ENCODE measurements at regions not wholly inside any gene's neighbourhood (a gene's known extent, or its start where the extent isn't known, plus 50 kb on each side); places are given as distances from the start of the nearest gene placed in this dataset.

- no TSS peak for BruUV-seq (replicated peaks)
- no peaks in the 10 kb centered on the region for H3K4me1 Mint-ChIP-seq (ENCODE audit: low read depth, unreplicated experiment)
- H3K4me3 ChIP-seq (ENCODE audit: low read depth, low read length): no peak overlapping the region
- POLR2A ChIA-PET: no interaction called here
- TF ChIP-seq, protein P1, sequence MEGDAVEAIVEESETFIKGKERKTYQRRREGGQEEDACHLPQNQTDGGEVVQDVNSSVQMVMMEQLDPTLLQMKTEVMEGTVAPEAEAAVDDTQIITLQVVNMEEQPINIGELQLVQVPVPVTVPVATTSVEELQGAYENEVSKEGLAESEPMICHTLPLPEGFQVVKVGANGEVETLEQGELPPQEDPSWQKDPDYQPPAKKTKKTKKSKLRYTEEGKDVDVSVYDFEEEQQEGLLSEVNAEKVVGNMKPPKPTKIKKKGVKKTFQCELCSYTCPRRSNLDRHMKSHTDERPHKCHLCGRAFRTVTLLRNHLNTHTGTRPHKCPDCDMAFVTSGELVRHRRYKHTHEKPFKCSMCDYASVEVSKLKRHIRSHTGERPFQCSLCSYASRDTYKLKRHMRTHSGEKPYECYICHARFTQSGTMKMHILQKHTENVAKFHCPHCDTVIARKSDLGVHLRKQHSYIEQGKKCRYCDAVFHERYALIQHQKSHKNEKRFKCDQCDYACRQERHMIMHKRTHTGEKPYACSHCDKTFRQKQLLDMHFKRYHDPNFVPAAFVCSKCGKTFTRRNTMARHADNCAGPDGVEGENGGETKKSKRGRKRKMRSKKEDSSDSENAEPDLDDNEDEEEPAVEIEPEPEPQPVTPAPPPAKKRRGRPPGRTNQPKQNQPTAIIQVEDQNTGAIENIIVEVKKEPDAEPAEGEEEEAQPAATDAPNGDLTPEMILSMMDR (IDR thresholded peaks at IDR 0.05; ENCODE audit: insufficient read depth in 1 of 2, low read depth in 1 of 2, low read length in 1 of 2, severe bottlenecking in 1 of 2, unreplicated experiment in 1 of 2): no peak
- H3K36me3 Mint-ChIP-seq (ENCODE audit: insufficient read depth, unreplicated experiment): no peaks in the 10 kb centered on the region
- CTCF ChIA-PET: no interaction called here
- no peak for DNase-seq
- intact Hi-C loops (cut with micrococcal nuclease; ENCODE audit: unreplicated experiment): no loop called here
- no peaks in the 10 kb centered on the region for H3K27me3 Mint-ChIP-seq (ENCODE audit: insufficient read depth, unreplicated experiment)
- no peaks in the 10 kb centered on the region for H3K27me3 ChIP-seq (replicated peaks; ENCODE audit: control insufficient read depth, insufficient read depth, low read length)
- H3K9me3 ChIP-seq: no peaks in the 10 kb centered on the region
- H3K36me3 ChIP-seq (ENCODE audit: control insufficient read depth, insufficient read depth, low read length): no peaks in the 10 kb centered on the region
- H3K4me1 ChIP-seq: no peaks in the 10 kb centered on the region
- no peak overlapping the region for H3K4me3 Mint-ChIP-seq (ENCODE audit: unreplicated experiment)
- H3K9me3 Mint-ChIP-seq (ENCODE audit: unreplicated experiment): no peaks in the 10 kb centered on the region
- no peak overlapping the region for H3K27ac Mint-ChIP-seq (ENCODE audit: unreplicated experiment)
Observed at GRCh38 chr1:105934806-105935205, 1121.7 kb upstream of the PRMT6 start.

DNA sequence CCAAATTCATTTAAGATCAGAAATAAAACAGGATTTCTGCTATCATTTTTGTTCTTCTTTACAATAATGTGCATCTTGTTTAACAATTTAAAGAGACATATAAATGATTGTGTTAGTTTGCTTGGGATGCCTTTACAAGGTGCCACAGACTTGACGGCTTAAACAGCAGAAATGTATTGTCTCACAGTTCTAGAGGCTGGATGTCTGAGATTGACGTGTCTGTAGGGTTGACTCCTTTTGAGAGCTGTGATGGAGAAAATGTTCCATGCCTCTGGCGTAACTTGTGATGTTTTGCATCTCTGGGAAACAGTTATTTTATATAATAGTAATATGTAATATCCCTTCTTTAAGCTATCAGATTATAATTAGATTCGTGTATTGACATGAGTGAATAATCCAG, 1091.6 kb upstream of the PRMT6 start:
- CTCF ChIA-PET: no interaction called here
- H3K9me3 Mint-ChIP-seq (ENCODE audit: unreplicated experiment): no peaks in the 10 kb centered on the region
- POLR2A ChIA-PET: no interaction called here
- intact Hi-C loops (cut with micrococcal nuclease; ENCODE audit: unreplicated experiment): no loop called here
- H3K27me3 ChIP-seq (replicated peaks; ENCODE audit: control insufficient read depth, insufficient read depth, low read length): no peaks in the 10 kb centered on the region
- H3K4me3 ChIP-seq (ENCODE audit: low read depth, low read length): no peak overlapping the region
- BruUV-seq (replicated peaks): no TSS peak
- H3K27me3 Mint-ChIP-seq (ENCODE audit: insufficient read depth, unreplicated experiment): no peaks in the 10 kb centered on the region
- H3K4me3 Mint-ChIP-seq (ENCODE audit: unreplicated experiment): no peak overlapping the region
- TF ChIP-seq, protein P1 (IDR thresholded peaks at IDR 0.05; ENCODE audit: insufficient read depth in 1 of 2, low read depth in 1 of 2, low read length in 1 of 2, severe bottlenecking in 1 of 2, unreplicated experiment in 1 of 2): no peak
- H3K36me3 Mint-ChIP-seq (ENCODE audit: insufficient read depth, unreplicated experiment): no peaks in the 10 kb centered on the region
- H3K36me3 ChIP-seq (ENCODE audit: control insufficient read depth, insufficient read depth, low read length): no peaks in the 10 kb centered on the region
- DNase-seq: no peak
- no peaks in the 10 kb centered on the region for H3K4me1 Mint-ChIP-seq (ENCODE audit: low read depth, unreplicated experiment)
- no peak overlapping the region for H3K27ac Mint-ChIP-seq (ENCODE audit: unreplicated experiment)
- no peaks in the 10 kb centered on the region for H3K4me1 ChIP-seq
- no peaks in the 10 kb centered on the region for H3K9me3 ChIP-seq

DNA sequence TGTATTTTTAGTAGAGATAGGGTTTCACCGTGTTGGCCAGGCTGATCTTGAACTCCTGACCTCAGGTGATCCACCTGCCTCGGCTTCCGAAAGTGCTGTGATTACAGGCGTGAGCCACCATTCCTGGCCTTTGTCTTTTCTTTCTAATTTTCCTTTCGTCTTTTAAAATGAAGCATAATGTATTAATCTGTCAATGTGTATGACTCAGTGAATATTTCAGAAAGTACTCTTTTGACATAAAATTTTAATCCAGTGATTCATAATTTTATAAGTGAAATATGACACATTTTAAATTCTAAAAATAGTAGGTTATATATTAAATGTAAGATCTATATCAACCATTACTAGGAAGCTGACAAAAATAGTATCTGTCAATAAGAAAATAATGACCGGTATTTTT, 1059.0 kb upstream of the PRMT6 start:
- TF ChIP-seq, protein P1 (IDR thresholded peaks at IDR 0.05; ENCODE audit: insufficient read depth in 1 of 2, low read depth in 1 of 2, low read length in 1 of 2, severe bottlenecking in 1 of 2, unreplicated experiment in 1 of 2): no peak
- ChIA-PET CTCF (no interaction called here), POLR2A (no interaction called here)
- no peaks in the 10 kb centered on the region for H3K4me1 Mint-ChIP-seq (ENCODE audit: low read depth, unreplicated experiment)
- H3K36me3 Mint-ChIP-seq (ENCODE audit: insufficient read depth, unreplicated experiment): peaks cover 5% of the 10 kb centered on the region
- H3K36me3 ChIP-seq (ENCODE audit: control insufficient read depth, insufficient read depth, low read length): no peaks in the 10 kb centered on the region
- intact Hi-C loops (cut with micrococcal nuclease; ENCODE audit: unreplicated experiment): no loop called here
- H3K9me3 Mint-ChIP-seq (ENCODE audit: unreplicated experiment): no peaks in the 10 kb centered on the region
- no peak overlapping the region for H3K4me3 Mint-ChIP-seq (ENCODE audit: unreplicated experiment)
- no peaks in the 10 kb centered on the region for H3K9me3 ChIP-seq
- no peaks in the 10 kb centered on the region for H3K27me3 ChIP-seq (replicated peaks; ENCODE audit: control insufficient read depth, insufficient read depth, low read length)
- no TSS peak for BruUV-seq (replicated peaks)
- no peak for DNase-seq
- no peaks in the 10 kb centered on the region for H3K4me1 ChIP-seq
- no peaks in the 10 kb centered on the region for H3K27me3 Mint-ChIP-seq (ENCODE audit: insufficient read depth, unreplicated experiment)
- H3K27ac Mint-ChIP-seq (ENCODE audit: unreplicated experiment): no peak overlapping the region
- H3K4me3 ChIP-seq (ENCODE audit: low read depth, low read length): no peak overlapping the region
